HG03139 (cell line): ENCODE measurements at regions not wholly inside any gene's neighbourhood (a gene's known extent, or its start where the extent isn't known, plus 50 kb on each side); places are given as distances from the start of the nearest gene placed in this dataset.

Source experiments
- ATAC-seq: cut with Tn5 transposase; IDR thresholded peaks from one replicate; pipeline ENCODE4 v1.9.1; 2021; ENCODE audit not compliant: unreplicated experiment

DNA sequence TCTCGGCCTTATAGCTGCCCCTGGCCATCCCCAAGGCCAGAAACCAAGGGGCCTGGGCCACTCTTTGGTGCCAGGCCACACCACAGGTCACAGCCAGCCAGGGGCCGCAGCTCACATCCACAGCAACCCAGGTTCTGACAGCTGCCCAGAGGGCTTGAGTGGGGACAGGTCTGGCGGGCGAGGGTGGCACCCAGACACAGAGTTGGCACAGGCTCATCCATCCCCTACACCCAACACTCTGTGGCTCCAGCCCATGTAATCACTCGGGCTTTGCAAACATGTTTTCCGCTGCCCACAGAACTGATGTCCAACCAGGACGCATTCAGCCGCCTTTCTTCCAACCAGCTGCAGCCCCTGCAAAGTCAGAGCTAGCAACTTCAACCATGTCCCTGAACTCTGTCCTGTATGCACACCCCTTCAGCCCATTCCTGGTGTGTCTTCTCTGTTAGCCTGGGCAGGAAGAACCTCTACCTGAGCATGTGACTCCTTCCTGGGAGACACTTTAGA is 57.7 kb upstream of the PPP2R2D start:
- no peak for ATAC-seq

DNA sequence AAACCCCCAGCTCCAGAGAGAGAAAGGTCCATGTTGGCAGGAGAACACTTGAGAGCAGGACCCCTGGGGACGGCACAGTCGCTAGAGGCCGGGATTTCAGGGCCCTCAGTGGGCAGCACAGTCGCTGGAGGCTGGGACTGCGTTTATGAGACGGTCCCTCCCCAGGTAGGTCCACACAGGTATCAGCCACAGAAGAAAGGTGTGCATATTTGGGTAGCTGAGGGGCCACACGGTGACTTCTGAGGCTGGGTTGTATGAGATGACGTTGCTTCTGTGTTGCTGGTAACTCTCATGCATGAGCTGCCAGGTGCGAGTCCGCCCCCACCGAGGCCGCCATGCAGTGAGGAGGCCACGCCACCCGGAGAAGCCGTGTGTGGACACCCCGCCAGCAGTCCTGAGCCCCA is 56.9 kb upstream of the PPP2R2D start:
- ATAC-seq: no peak

DNA sequence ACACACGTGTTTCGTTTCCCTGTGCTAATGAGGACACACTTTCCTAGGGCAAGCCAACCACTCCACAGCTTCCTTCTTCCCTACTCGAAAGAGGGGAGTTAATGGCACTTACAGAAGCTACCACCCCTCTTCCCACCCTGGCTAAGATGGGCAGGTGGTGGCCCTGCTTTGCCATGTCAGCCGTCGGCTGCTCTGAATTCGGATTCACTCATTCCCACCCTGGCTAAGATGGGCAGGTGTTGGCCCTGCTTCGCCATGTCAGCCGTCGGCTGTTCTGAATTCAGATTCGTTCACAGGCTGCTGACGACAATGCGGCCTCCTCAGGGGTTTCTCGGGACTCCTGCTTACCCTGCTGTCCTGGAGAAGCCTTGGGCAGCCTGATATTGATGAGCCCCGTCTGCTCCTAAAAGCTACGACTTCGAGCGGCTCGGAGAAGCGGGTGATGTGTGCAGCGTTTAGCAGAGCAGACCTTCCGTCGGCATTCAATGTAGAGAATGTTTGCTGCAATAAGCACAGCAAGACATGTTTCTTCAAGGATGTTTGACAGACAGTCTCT is 56.2 kb upstream of the PPP2R2D start:
- no peak for ATAC-seq

DNA sequence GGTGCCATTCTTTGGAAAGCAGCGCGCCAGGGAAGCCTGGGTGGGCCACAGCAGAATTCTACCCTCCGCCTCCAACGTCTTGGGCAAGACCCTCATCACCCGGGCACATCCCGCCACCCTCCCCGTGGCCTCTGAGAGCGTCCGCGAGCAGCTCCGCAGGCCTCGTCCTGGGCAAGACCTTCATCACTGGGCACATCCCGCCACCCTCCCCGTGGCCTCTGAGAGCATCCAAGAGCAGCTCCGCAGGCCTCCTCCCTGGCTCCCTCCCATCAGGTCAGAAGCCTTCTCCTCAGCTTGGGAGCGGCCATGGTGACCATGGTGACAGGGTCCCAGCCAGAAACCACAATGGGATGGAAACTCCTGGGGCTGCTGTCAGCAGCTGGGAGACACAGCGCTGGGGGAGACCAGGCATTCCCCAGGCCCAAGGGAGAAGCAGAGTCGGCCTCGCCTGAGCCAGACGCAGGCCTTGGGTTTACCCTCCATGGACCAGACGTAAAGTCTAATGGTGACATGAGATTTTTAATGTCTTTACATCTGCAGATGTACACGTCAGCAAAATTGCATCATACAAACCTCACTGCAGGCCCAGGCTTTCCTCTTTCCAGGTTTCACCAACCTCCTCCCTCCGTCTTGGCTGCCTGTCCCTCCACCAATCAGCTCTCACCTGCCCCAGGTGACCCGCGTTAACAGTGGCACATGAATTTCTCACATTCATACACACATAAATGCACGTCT is 55.1 kb upstream of the PPP2R2D start:
- ATAC-seq: no peak

DNA sequence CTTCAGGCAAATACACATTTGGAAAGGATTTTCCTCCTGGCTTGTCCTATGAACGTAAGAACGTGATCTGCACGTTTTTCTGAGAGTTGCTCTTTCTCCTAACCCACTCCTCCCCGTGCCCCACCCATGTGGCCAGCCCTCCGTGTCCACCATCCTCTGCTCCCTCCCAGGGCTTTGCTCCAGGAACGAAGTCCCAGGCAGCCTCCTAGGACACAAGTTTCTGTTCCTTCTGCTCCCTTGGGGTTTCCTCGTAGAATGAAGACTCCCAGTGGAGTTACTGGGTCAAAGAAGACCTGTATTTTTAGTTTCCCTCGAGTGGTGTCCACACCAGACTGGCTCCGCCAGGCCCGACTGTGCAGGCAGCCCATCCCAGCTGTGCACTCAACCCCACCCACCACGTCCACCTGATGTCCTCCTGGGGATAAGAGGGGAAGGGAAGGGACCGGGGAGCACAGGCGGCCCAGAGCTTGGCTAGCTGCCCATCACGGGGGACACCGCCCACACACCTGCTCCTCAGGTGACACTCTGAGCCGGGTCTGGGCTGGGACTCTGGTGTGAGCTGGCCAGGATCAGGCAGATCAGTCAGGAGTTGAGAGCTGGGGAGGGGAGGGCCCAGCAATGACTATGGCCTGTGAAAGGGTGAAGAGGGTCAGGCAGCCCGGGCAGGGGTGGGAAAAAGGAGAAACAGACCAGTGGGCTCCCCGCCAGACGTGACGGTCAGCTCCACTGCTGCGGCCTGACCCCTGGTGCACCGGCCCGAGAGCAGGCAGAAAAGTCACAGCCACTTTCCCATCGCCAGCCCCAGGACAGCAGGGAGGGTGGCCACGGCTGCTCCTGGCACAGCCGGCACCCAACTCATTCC is 54.3 kb upstream of the PPP2R2D start:
- ATAC-seq: no peak

DNA sequence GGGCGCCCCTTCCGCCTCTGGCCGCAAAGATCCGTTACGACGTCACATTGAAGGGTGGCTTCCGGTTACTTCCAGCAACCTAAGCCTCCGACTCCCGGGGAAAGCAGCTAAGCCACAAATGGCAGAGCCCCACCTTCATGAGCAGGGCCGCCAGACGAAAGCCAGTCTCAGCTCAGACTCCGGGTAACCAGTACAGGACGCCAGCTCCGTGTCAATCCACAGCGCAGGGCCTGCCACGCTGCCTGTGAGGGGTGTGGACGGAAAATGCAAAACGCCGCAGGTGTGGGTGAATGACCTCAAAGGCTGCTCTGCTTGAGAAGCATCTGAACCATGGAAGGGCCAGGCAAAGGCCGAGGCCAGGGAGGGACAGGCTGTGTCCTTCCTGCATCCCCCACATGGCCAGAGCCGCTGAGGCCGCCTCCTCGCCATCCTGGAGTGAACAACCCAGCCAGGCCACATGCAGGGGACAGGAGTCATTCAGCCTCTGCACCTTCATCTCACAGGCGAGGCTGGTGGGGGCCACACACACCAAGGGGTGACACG is 53.5 kb upstream of the PPP2R2D start:
- no peak for ATAC-seq

DNA sequence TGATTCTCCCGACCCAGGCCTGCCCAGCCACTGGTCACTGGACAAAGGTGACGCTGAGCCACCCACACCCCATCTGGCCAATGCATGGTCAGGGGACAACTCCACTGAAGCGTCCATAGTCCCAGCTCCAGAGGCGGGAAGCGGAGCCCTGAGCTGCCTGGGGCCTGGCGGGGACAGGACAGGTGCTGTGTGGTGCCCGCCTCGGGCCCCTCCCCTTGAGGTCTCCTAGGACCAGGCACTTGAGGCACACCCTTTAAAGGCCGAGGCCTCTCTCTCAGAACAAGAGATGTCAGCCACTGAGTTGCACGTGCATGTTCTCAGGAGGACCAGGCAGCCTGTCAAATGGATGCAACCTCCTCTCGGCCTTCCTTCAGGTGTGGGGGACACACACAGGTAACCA is 52.5 kb upstream of the PPP2R2D start:
- ATAC-seq: no peak

DNA sequence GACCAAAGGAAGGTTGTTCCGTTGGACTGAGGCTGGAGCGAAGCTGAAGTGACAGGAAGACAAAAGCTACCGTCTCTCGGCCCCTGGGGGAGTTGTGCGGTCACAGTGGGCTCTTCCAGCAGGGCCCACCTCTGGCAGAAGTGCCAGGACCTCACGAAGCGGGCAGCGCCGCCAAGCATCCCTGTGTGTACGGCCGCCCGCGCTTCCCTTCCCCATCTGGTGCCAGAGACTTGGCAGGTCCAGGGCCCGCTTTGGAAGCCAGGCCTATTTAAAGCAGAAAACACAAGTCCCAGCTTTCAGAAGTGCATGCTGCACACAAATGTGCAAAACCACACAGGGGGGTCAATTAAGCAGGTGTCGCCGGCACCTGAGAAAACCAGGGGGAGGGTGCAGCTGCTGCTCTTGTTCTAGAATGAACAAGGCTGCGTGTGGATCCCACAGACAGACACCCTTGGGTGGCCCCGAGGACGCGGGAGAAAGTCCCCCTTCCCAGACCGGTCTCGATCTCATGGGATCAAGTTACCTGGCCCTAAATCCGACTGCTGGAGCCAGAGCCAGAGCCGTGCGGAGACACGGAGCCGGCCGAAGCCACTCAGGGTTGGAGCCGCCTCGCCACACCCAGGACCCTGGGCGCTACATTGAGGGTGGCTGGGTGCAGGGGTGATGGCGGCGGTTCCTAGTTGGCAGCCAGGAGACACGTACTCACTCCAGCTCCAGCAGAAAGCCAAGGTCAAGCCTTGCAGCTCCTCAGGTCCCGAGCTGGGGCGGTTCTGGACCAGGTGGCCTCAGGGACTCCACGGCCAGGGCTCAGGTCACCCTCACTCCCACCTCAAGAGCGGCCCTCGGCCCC is 51.8 kb upstream of the PPP2R2D start:
- no peak for ATAC-seq

DNA sequence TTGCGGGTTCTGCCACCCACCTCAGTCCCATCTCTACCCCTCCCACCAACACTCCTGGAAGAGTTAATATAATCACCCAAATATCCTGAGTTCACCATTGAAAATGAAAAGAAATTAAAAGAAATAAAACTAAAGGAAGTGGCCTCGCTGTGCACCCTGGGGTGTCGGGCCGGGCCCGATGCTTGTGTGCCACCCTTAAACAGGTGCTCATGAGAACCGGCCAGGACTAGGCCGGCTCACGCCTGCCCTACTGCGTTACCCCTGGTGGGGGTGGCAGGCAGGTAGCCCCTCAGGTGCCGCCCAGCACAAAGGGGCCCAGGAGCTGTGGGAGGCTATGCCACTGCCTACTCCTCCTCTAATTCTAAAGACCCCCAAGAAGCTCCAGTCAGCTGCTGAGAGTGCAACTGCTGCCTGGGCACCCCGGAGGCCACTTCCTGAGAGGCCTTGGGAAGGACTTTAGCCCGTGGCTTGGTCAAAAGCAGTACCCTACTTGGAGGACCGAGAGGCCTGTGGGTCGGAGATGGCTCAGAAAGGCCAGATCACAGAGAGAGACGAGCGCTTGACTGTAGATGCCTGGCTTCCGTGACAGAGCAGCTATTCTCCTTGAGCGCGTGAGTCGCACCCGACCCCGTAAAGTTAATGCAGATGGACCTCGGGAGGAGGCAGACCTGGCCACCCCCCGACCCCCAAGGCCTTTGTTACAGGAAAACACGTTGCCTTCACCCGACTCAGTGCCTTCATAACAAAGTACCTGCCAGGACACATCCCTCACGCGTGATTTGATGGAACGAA is 51.0 kb upstream of the PPP2R2D start:
- no peak for ATAC-seq

DNA sequence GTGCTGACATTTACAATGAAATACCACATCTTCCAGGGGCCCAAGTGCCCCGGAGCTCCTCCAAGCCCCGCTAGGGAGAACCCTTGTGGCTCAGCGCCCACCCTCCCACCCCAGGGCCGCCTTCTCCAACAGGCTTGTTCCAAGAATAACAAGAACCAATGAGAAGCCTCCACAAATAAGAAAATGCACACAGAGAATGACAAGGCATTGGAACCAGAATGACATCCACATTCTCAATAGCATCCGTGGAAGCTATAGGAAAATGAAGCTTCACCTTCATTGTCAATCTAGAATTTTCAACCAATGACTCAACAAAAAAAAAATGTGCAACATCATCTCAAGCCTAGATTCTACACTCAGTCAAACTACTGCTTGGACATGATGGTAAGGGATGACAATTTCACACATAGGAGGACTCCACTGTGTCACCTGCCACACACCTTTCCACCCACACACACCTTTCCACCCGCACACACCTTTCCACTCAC is 50.4 kb upstream of the PPP2R2D start:
- ATAC-seq: no peak
